ENCODE measurements at regions not wholly inside any gene's neighbourhood (a gene's known extent, or its start where the extent isn't known, plus 50 kb on each side); places are given as distances from the start of the nearest gene placed in this dataset.

GRCh38 chr10:43794181-43794815 is 145.6 kb upstream of the ZNF32 start:
- POLR2A ChIA-PET: no interaction called here
- no peak overlapping the region for H3K27ac ChIP-seq

GRCh38 chr10:43793704-43794103 is 145.0 kb upstream of the ZNF32 start:
- Histone ChIP-seq H3K27ac (no peak overlapping the region), H3K4me2 (no peak overlapping the region), H3K9me3 (no peaks in the 10 kb centered on the region), H3K4me3 (no peak overlapping the region), H3K4me1 (no peaks in the 10 kb centered on the region)
- ChIA-PET POLR2A (no interaction called here), CTCF (interaction anchor here (0.6 kb wide), 1 partner anchor 565 kb away, joined by 3 read pairs; no protein-coding TSS in a partner anchor)
- 26% methylated on average over 6 of the region's 6 CpGs for WGBS (ENCODE audit: missing lambda C conversion rate)
- DNase-seq (ENCODE audit: low read depth in 1 of 2, low spot score in 1 of 2) (no peak), FAIRE-seq (no peak), ATAC-seq (no peak)
- TF ChIP-seq RNF2 (IDR thresholded peaks at IDR 0.05; ENCODE audit: borderline replicate concordance, low read depth): no peak
- no peak for TF ChIP-seq FOSB (CRISPR knock-in tag; IDR thresholded peaks at IDR 0.05)
- no peak for TF ChIP-seq CBX8 (IDR thresholded peaks at IDR 0.05)
- TF ChIP-seq JUN (IDR thresholded peaks at IDR 0.05): no peak
- no peak for TF ChIP-seq PHF8 (IDR thresholded peaks at IDR 0.05; ENCODE audit: borderline replicate concordance, low read depth)
- TF ChIP-seq ZNF302 (CRISPR knock-in tag; IDR thresholded peaks at IDR 0.05): no peak
- TF ChIP-seq CEBPB (IDR thresholded peaks at IDR 0.05): no peak
- TF ChIP-seq, protein P1, sequence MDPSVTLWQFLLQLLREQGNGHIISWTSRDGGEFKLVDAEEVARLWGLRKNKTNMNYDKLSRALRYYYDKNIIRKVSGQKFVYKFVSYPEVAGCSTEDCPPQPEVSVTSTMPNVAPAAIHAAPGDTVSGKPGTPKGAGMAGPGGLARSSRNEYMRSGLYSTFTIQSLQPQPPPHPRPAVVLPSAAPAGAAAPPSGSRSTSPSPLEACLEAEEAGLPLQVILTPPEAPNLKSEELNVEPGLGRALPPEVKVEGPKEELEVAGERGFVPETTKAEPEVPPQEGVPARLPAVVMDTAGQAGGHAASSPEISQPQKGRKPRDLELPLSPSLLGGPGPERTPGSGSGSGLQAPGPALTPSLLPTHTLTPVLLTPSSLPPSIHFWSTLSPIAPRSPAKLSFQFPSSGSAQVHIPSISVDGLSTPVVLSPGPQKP (IDR thresholded peaks at IDR 0.05; ENCODE audit: low read depth, low read length): no peak
- no peak for TF ChIP-seq SREBF2 (IDR thresholded peaks at IDR 0.05)
- TF ChIP-seq TP53 (CRISPR knock-in tag; IDR thresholded peaks at IDR 0.05): no peak
- TF ChIP-seq KDM1A (IDR thresholded peaks at IDR 0.05; ENCODE audit: low read depth): no peak
- no peak for TF ChIP-seq TFCP2L1 (CRISPR knock-in tag; IDR thresholded peaks at IDR 0.05)
- TF ChIP-seq MAFK (IDR thresholded peaks at IDR 0.05; ENCODE audit: partially characterized antibody): no peak
- TF ChIP-seq NFE2L2 (conservative IDR thresholded peaks at IDR 0.05; ENCODE audit: low read length): no peak

More at GRCh38 chr10:43794181-43794815, 145.6 kb upstream of the ZNF32 start:
- no peaks in the 10 kb centered on the region for H3K9me3 ChIP-seq
- WGBS (ENCODE audit: missing lambda C conversion rate): 35% methylated on average over 9 of the region's 9 CpGs
- TF ChIP-seq, protein P2, sequence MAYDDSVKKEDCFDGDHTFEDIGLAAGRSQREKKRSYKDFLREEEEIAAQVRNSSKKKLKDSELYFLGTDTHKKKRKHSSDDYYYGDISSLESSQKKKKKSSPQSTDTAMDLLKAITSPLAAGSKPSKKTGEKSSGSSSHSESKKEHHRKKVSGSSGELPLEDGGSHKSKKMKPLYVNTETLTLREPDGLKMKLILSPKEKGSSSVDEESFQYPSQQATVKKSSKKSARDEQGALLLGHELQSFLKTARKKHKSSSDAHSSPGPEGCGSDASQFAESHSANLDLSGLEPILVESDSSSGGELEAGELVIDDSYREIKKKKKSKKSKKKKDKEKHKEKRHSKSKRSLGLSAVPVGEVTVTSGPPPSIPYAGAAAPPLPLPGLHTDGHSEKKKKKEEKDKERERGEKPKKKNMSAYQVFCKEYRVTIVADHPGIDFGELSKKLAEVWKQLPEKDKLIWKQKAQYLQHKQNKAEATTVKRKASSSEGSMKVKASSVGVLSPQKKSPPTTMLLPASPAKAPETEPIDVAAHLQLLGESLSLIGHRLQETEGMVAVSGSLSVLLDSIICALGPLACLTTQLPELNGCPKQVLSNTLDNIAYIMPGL (CRISPR knock-in tag; IDR thresholded peaks at IDR 0.05; ENCODE audit: borderline replicate concordance): no peak
- TF ChIP-seq HOXB13 (CRISPR knock-in tag; IDR thresholded peaks at IDR 0.05; ENCODE audit: low read depth) (no peak), RAD21 (conservative IDR thresholded peaks at IDR 0.05 in 1 of 2, IDR thresholded peaks at IDR 0.05 in 1 of 2) (no peak), ZNF302 (CRISPR knock-in tag; IDR thresholded peaks at IDR 0.05) (no peak), PBX3 (IDR thresholded peaks at IDR 0.05) (no peak), KDM1A (IDR thresholded peaks at IDR 0.05; ENCODE audit: low read depth) (no peak), NPAS2 (CRISPR knock-in tag; IDR thresholded peaks at IDR 0.05; ENCODE audit: borderline replicate concordance) (no peak)
- H3K4me1 ChIP-seq: no peaks in the 10 kb centered on the region
- H3K4me2 ChIP-seq: no peak overlapping the region
- CTCF ChIA-PET: interaction anchor here (0.6 kb wide), 1 partner anchor 565 kb away, joined by 3 read pairs; no protein-coding TSS in a partner anchor
- ATAC-seq (no peak), FAIRE-seq (no peak), DNase-seq (ENCODE audit: low read depth in 1 of 2, low spot score in 1 of 2) (no peak)
- H3K4me3 ChIP-seq: no peak overlapping the region

- ChIA-PET POLR2A (no interaction called here), CTCF (no interaction called here)
- 35% methylated on average over 11 of the region's 11 CpGs for whole genome bisulfite sequencing (ENCODE audit: missing lambda C conversion rate)
These were observed 141.5 kb upstream of the ZNF32 start for GRCh38 chr10:43790147-43790546.

More at GRCh38 chr10:43790147-43790546, 141.5 kb upstream of the ZNF32 start:
- no peaks in the 10 kb centered on the region for H3K4me1 ChIP-seq
- no peaks in the 10 kb centered on the region for H3K9me3 ChIP-seq
- H3K27ac ChIP-seq: no peak overlapping the region
- ATAC-seq (no peak), DNase-seq (ENCODE audit: low read depth in 1 of 2, low spot score in 1 of 2) (no peak), FAIRE-seq (no peak)
- TF ChIP-seq FOSB (CRISPR knock-in tag; IDR thresholded peaks at IDR 0.05) (no peak), HEYL (CRISPR knock-in tag; IDR thresholded peaks at IDR 0.05) (no peak), TP53 (CRISPR knock-in tag; IDR thresholded peaks at IDR 0.05) (no peak), HOXA7 (CRISPR knock-in tag; IDR thresholded peaks at IDR 0.05) (no peak), MAZ (IDR thresholded peaks at IDR 0.05; ENCODE audit: borderline replicate concordance, low read depth, low read length) (no peak), CBX2 (IDR thresholded peaks at IDR 0.05; ENCODE audit: borderline replicate concordance, low read depth) (no peak), BHLHE40 (IDR thresholded peaks at IDR 0.05; ENCODE audit: low read depth, low read length) (no peak), POLR2A (IDR thresholded peaks at IDR 0.05; ENCODE audit: low read length) (no peak), FOSL2 (IDR thresholded peaks at IDR 0.05) (no peak), FOSL2 (CRISPR knock-in tag; IDR thresholded peaks at IDR 0.05) (no peak), RFX5 (IDR thresholded peaks at IDR 0.05) (no peak), NPAS2 (CRISPR knock-in tag; IDR thresholded peaks at IDR 0.05; ENCODE audit: borderline replicate concordance) (no peak), JUNB (IDR thresholded peaks at IDR 0.05) (no peak), HOXB13 (CRISPR knock-in tag; IDR thresholded peaks at IDR 0.05; ENCODE audit: low read depth) (no peak), PHF8 (IDR thresholded peaks at IDR 0.05; ENCODE audit: borderline replicate concordance, low read depth) (no peak)
- TF ChIP-seq, protein P2 (CRISPR knock-in tag; IDR thresholded peaks at IDR 0.05; ENCODE audit: borderline replicate concordance): no peak
- no peak overlapping the region for H3K4me2 ChIP-seq
- no peak overlapping the region for H3K4me3 ChIP-seq
